ENCODE measurements at regions not wholly inside any gene's neighbourhood (a gene's known extent, or its start where the extent isn't known, plus 50 kb on each side); places are given as distances from the start of the nearest gene placed in this dataset.

- Histone ChIP-seq H3K9ac (ENCODE audit: low read depth, low read length) (no peak overlapping the region), H3K27ac (ENCODE audit: low read depth, low read length) (no peak overlapping the region), H3K9me3 (ENCODE audit: control insufficient read depth, insufficient read depth, low read length) (no peaks in the 10 kb centered on the region), H3K27me3 (ENCODE audit: control insufficient read depth, insufficient read depth, low read length) (no peaks in the 10 kb centered on the region), H3K4me3 (ENCODE audit: low read depth, low read length) (no peak overlapping the region), H3K4me1 (ENCODE audit: control insufficient read depth, insufficient read depth, low read length) (peaks cover 12% of the 10 kb centered on the region), H3K36me3 (ENCODE audit: control insufficient read depth, insufficient read depth, low read length) (no peaks in the 10 kb centered on the region)
These were observed 87.6 kb downstream of the LEPR start for GRCh38 chr1:65508051-65508450.

- no peaks in the 10 kb centered on the region for H3K27me3 ChIP-seq (ENCODE audit: control insufficient read depth, insufficient read depth, low read length)
- H3K4me3 ChIP-seq (ENCODE audit: low read depth, low read length): no peak overlapping the region
- H3K9ac ChIP-seq (ENCODE audit: low read depth, low read length): no peak overlapping the region
- H3K27ac ChIP-seq (ENCODE audit: low read depth, low read length): no peak overlapping the region
- H3K9me3 ChIP-seq (ENCODE audit: control insufficient read depth, insufficient read depth, low read length): no peaks in the 10 kb centered on the region
- peaks cover 12% of the 10 kb centered on the region for H3K4me1 ChIP-seq (ENCODE audit: control insufficient read depth, insufficient read depth, low read length)
- H3K36me3 ChIP-seq (ENCODE audit: control insufficient read depth, insufficient read depth, low read length): no peaks in the 10 kb centered on the region
These were observed 89.6 kb downstream of the LEPR start for GRCh38 chr1:65509912-65510680.

GRCh38 chr1:65510961-65511360 lies 90.5 kb downstream of the LEPR start:
- no peak overlapping the region for H3K9ac ChIP-seq (ENCODE audit: low read depth, low read length)
- no peaks in the 10 kb centered on the region for H3K9me3 ChIP-seq (ENCODE audit: control insufficient read depth, insufficient read depth, low read length)
- H3K4me3 ChIP-seq (ENCODE audit: low read depth, low read length): no peak overlapping the region
- H3K27ac ChIP-seq (ENCODE audit: low read depth, low read length): no peak overlapping the region
- no peaks in the 10 kb centered on the region for H3K36me3 ChIP-seq (ENCODE audit: control insufficient read depth, insufficient read depth, low read length)
- H3K27me3 ChIP-seq (ENCODE audit: control insufficient read depth, insufficient read depth, low read length): no peaks in the 10 kb centered on the region
- H3K4me1 ChIP-seq (ENCODE audit: control insufficient read depth, insufficient read depth, low read length): peaks cover 12% of the 10 kb centered on the region

- Histone ChIP-seq H3K9ac (ENCODE audit: low read depth, low read length) (no peak overlapping the region), H3K9me3 (ENCODE audit: control insufficient read depth, insufficient read depth, low read length) (no peaks in the 10 kb centered on the region), H3K27ac (ENCODE audit: low read depth, low read length) (no peak overlapping the region), H3K27me3 (ENCODE audit: control insufficient read depth, insufficient read depth, low read length) (no peaks in the 10 kb centered on the region), H3K36me3 (ENCODE audit: control insufficient read depth, insufficient read depth, low read length) (no peaks in the 10 kb centered on the region), H3K4me1 (ENCODE audit: control insufficient read depth, insufficient read depth, low read length) (peaks cover 12% of the 10 kb centered on the region), H3K4me3 (ENCODE audit: low read depth, low read length) (no peak overlapping the region)
These were observed 91.9 kb downstream of the LEPR start for GRCh38 chr1:65512383-65512782.

- no peak overlapping the region for H3K9ac ChIP-seq (ENCODE audit: low read depth, low read length)
- no peak overlapping the region for H3K4me3 ChIP-seq (ENCODE audit: low read depth, low read length)
- no peaks in the 10 kb centered on the region for H3K9me3 ChIP-seq (ENCODE audit: control insufficient read depth, insufficient read depth, low read length)
- H3K4me1 ChIP-seq (ENCODE audit: control insufficient read depth, insufficient read depth, low read length): peaks cover 12% of the 10 kb centered on the region
- no peaks in the 10 kb centered on the region for H3K36me3 ChIP-seq (ENCODE audit: control insufficient read depth, insufficient read depth, low read length)
- H3K27ac ChIP-seq (ENCODE audit: low read depth, low read length): no peak overlapping the region
- H3K27me3 ChIP-seq (ENCODE audit: control insufficient read depth, insufficient read depth, low read length): no peaks in the 10 kb centered on the region
These were observed 92.7 kb downstream of the LEPR start for GRCh38 chr1:65512967-65513780.

GRCh38 chr1:65514041-65514440 lies 93.6 kb downstream of the LEPR start:
- H3K4me3 ChIP-seq (ENCODE audit: low read depth, low read length): no peak overlapping the region
- no peak overlapping the region for H3K27ac ChIP-seq (ENCODE audit: low read depth, low read length)
- H3K9ac ChIP-seq (ENCODE audit: low read depth, low read length): no peak overlapping the region
- H3K27me3 ChIP-seq (ENCODE audit: control insufficient read depth, insufficient read depth, low read length): no peaks in the 10 kb centered on the region
- no peaks in the 10 kb centered on the region for H3K9me3 ChIP-seq (ENCODE audit: control insufficient read depth, insufficient read depth, low read length)
- no peaks in the 10 kb centered on the region for H3K36me3 ChIP-seq (ENCODE audit: control insufficient read depth, insufficient read depth, low read length)
- peaks cover 12% of the 10 kb centered on the region for H3K4me1 ChIP-seq (ENCODE audit: control insufficient read depth, insufficient read depth, low read length)

- no peak overlapping the region for H3K9ac ChIP-seq (ENCODE audit: low read depth, low read length)
- no peak overlapping the region for H3K27ac ChIP-seq (ENCODE audit: low read depth, low read length)
- H3K27me3 ChIP-seq (ENCODE audit: control insufficient read depth, insufficient read depth, low read length): peaks cover 42% of the 10 kb centered on the region
- peak overlapping the region; percentile 65; the same call in 1 of the 2 replicates for H3K4me3 ChIP-seq (ENCODE audit: low read depth, low read length)
- H3K36me3 ChIP-seq (ENCODE audit: control insufficient read depth, insufficient read depth, low read length): no peaks in the 10 kb centered on the region
- peaks cover 5% of the 10 kb centered on the region; the same call in 1 of the 2 replicates for H3K4me1 ChIP-seq (ENCODE audit: control insufficient read depth, insufficient read depth, low read length)
- no peaks in the 10 kb centered on the region for H3K9me3 ChIP-seq (ENCODE audit: control insufficient read depth, insufficient read depth, low read length)
These were observed 104.4 kb downstream of the LEPR start for GRCh38 chr1:65524931-65525265.

- Histone ChIP-seq H3K9ac (ENCODE audit: low read depth, low read length) (no peak overlapping the region), H3K9me3 (ENCODE audit: control insufficient read depth, insufficient read depth, low read length) (no peaks in the 10 kb centered on the region), H3K4me1 (ENCODE audit: control insufficient read depth, insufficient read depth, low read length) (peaks cover 5% of the 10 kb centered on the region; the same call in 1 of the 2 replicates), H3K27me3 (ENCODE audit: control insufficient read depth, insufficient read depth, low read length) (peaks cover 42% of the 10 kb centered on the region), H3K36me3 (ENCODE audit: control insufficient read depth, insufficient read depth, low read length) (no peaks in the 10 kb centered on the region), H3K4me3 (ENCODE audit: low read depth, low read length) (peak overlapping the region; percentile 65), H3K27ac (ENCODE audit: low read depth, low read length) (no peak overlapping the region)
These were observed 105.0 kb downstream of the LEPR start for GRCh38 chr1:65525266-65526048.

- H3K36me3 ChIP-seq (ENCODE audit: control insufficient read depth, insufficient read depth, low read length): no peaks in the 10 kb centered on the region
- peak overlapping the region; percentile 65 for H3K4me3 ChIP-seq (ENCODE audit: low read depth, low read length)
- no peak overlapping the region for H3K9ac ChIP-seq (ENCODE audit: low read depth, low read length)
These were observed 105.6 kb downstream of the LEPR start for GRCh38 chr1:65526049-65526556.

GRCh38 chr1:65527190-65527589 lies 106.7 kb downstream of the LEPR start:
- H3K9ac ChIP-seq (ENCODE audit: low read depth, low read length): no peak overlapping the region
- peaks cover 42% of the 10 kb centered on the region for H3K27me3 ChIP-seq (ENCODE audit: control insufficient read depth, insufficient read depth, low read length)
- H3K27ac ChIP-seq (ENCODE audit: low read depth, low read length): no peak overlapping the region

More at GRCh38 chr1:65526049-65526556, 105.6 kb downstream of the LEPR start:
- Histone ChIP-seq H3K4me1 (ENCODE audit: control insufficient read depth, insufficient read depth, low read length) (peaks cover 5% of the 10 kb centered on the region; the same call in 1 of the 2 replicates), H3K9me3 (ENCODE audit: control insufficient read depth, insufficient read depth, low read length) (no peaks in the 10 kb centered on the region), H3K27ac (ENCODE audit: low read depth, low read length) (no peak overlapping the region), H3K27me3 (ENCODE audit: control insufficient read depth, insufficient read depth, low read length) (peaks cover 42% of the 10 kb centered on the region)

More at GRCh38 chr1:65527190-65527589, 106.7 kb downstream of the LEPR start:
- H3K4me1 ChIP-seq (ENCODE audit: control insufficient read depth, insufficient read depth, low read length): peaks cover 5% of the 10 kb centered on the region; the same call in 1 of the 2 replicates
- H3K36me3 ChIP-seq (ENCODE audit: control insufficient read depth, insufficient read depth, low read length): no peaks in the 10 kb centered on the region
- H3K9me3 ChIP-seq (ENCODE audit: control insufficient read depth, insufficient read depth, low read length): no peaks in the 10 kb centered on the region
- H3K4me3 ChIP-seq (ENCODE audit: low read depth, low read length): no peak overlapping the region
